ENCODE measurements at regions not wholly inside any gene's neighbourhood (a gene's known extent, or its start where the extent isn't known, plus 50 kb on each side); places are given as distances from the start of the nearest gene placed in this dataset.
"Not testable (repeated sequence)": the region's sequence is repeated elsewhere in the genome, so short reads cannot be mapped to it uniquely, and the experiment has no call there.

- 37 to 100% (median 62%) methylated on average over 1 to 4 of the region's 5 CpGs; no CpG with 5 or more reads in 5 of the 10 experiments for WGBS, 10 experiments
- H3K4me1 ChIP-seq (replicated peaks in 1 of 2): peaks cover 0 to 10% of the 10 kb centered on the region in 2 donors
- in situ Hi-C loops (cut with MboI; ENCODE audit: low pct_unique_long_range_greater_than_20kb in 2 of 9, low sequenced_read_pairs in 9 of 9, unreplicated experiment in 9 of 9): no loop called here
- H3K27ac ChIP-seq: no peak overlapping the region
- peak in 2 of 8 experiments; percentile 21 to 35 for ATAC-seq (replicated peaks in 6 of 8)
- H3K4me3 ChIP-seq: no peak overlapping the region
Measured at GRCh38 chr6:168994956-168995355, 258.7 kb downstream of the THBS2 start.

DNA sequence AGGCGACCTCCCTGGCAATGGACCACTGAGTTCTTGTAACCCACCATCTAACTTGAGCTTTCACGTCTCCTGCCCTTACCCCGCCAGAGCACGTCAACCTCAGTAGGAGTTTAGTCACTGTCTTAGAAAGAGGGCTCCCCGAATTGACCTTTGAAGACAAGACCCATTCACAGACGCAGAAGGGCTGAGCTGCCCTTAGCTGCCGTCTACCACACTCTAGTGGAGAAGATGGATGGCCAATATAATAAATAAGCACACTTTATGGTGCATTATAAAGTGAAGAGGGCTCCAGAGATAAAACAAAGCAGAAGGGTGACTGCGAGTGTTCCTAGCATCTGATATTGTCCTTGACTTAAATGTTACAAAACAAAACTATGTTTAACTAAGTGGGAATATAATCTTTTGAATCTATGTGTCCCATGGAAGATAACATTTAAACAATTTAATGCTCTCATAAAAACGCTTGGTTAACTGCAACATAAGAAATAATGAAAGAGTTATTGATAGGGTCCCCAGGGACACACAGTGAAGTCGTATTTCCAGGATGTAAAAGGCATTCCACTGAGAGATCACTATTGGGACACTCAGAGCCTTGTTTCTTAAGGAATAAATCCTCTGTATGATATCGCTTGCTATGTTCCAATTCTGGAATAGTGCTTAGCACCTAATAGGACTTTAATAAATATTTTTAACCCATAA, 261.1 kb downstream of the THBS2 start:
- in situ Hi-C loops (cut with MboI; ENCODE audit: low pct_unique_long_range_greater_than_20kb in 2 of 9, low sequenced_read_pairs in 9 of 9, unreplicated experiment in 9 of 9): no loop called here
- Histone ChIP-seq H3K4me3 (no peak overlapping the region), H3K4me1 (replicated peaks in 1 of 2) (peaks cover 0 to 12% of the 10 kb centered on the region in 2 donors), H3K27ac (no peak overlapping the region)
- WGBS, 10 experiments: 40 to 92% (median 50%) methylated on average over 1 to 6 of the region's 11 CpGs
- peak in 5 of 8 experiments; percentile 49 to 87 (median 83) for ATAC-seq (replicated peaks in 6 of 8)

DNA sequence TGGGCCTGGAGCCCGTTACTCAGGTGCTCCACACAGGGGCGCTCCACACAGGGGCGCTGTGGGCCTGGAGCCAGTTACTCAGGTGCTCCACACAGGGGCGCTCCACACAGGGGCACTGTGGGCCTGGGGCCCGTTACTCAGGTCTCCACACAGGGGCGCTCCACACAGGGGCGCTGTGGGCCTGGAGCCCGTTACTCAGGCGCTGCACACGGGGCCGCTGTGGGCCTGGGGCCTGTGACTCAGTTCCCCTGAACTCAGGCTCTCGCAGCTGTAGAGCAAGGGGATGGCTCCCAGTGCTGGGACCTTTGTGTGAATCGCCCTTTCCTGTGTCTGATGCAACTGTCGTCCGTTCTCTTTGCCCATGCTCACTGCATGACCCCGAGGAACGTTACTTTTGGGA, 262.0 kb downstream of the THBS2 start:
- H3K4me1 ChIP-seq (replicated peaks in 1 of 2): peaks cover 0 to 12% of the 10 kb centered on the region in 2 donors
- in situ Hi-C loops (cut with MboI; ENCODE audit: low pct_unique_long_range_greater_than_20kb in 2 of 9, low sequenced_read_pairs in 9 of 9, unreplicated experiment in 9 of 9); H3K4me3 ChIP-seq; ATAC-seq (replicated peaks in 6 of 8); H3K27ac ChIP-seq: not testable (repeated sequence)
- no CpG with 5 or more reads among the region's 17 CpGs for WGBS, 10 experiments

- Histone ChIP-seq H3K27ac (no peak overlapping the region), H3K4me1 (replicated peaks in 1 of 2) (peaks cover 0 to 12% of the 10 kb centered on the region in 2 donors), H3K4me3 (no peak overlapping the region)
- in situ Hi-C loops (cut with MboI; ENCODE audit: low pct_unique_long_range_greater_than_20kb in 2 of 9, low sequenced_read_pairs in 9 of 9, unreplicated experiment in 9 of 9): no loop called here
- 60 to 95% (median 84%) methylated on average over 1 to 9 of the region's 22 CpGs for WGBS, 10 experiments
- ATAC-seq (replicated peaks in 6 of 8): no peak
Measured at GRCh38 chr6:168990019-168990751, 263.5 kb downstream of the THBS2 start.

DNA sequence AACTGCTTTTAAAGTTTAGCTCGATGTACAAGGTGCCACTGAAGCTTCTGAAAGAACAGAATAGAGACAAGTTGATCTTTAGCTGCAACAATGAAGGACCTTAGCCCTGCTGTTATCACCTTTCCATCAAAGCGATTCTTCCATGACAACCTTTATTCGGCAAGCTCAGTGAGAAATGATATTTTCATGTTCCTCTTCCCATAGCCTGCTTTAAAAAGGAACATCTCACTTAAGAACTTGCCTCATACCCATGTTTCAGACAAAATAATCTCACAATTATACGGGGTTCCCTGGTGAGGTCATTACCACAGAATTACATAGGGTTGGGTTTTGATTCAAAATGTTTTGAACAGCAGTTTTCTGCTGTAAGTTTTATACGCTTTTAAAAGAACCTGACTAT, 264.2 kb downstream of the THBS2 start:
- 29 to 92% (median 74%) methylated on average over 1 to 5 of the region's 5 CpGs; no CpG with 5 or more reads in 1 of the 10 experiments for WGBS, 10 experiments
- in situ Hi-C loops (cut with MboI; ENCODE audit: low pct_unique_long_range_greater_than_20kb in 2 of 9, low sequenced_read_pairs in 9 of 9, unreplicated experiment in 9 of 9): no loop called here
- peaks cover 0 to 12% of the 10 kb centered on the region in 2 donors for H3K4me1 ChIP-seq (replicated peaks in 1 of 2)

DNA sequence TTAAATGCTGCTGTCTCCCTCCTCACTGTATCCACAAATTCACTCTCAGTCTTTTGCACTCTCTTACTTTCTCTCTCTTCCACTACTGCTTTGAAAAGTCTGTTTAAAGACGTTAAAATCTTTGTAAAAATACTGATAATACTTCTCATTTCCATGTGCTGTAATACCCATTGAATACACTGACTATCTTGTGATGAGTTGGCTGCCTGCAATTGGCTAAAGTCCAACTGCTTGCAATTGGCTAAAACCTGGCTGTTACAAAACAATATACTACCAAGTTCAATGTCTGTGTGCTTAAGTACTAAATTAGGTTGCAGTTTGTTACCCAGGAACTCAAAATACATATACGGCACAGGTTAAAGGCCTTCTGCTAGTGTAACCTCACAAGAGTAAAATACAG, 264.8 kb downstream of the THBS2 start:
- Histone ChIP-seq H3K4me1 (replicated peaks in 1 of 2) (peaks cover 0 to 12% of the 10 kb centered on the region in 2 donors), H3K27ac (no peak overlapping the region), H3K4me3 (no peak overlapping the region)
- WGBS, 10 experiments: 0 to 100% (median 64%) methylated on average over 1 to 2 of the region's 2 CpGs; no CpG with 5 or more reads in 1 of the 10 experiments
- in situ Hi-C loops (cut with MboI; ENCODE audit: low pct_unique_long_range_greater_than_20kb in 2 of 9, low sequenced_read_pairs in 9 of 9, unreplicated experiment in 9 of 9): no loop called here
- peak in 1 of 8 experiments; percentile 12 for ATAC-seq (replicated peaks in 6 of 8)

More for the DNA sequence above, 264.2 kb downstream of the THBS2 start:
- ATAC-seq (replicated peaks in 6 of 8): no peak
- H3K27ac ChIP-seq: no peak overlapping the region
- no peak overlapping the region for H3K4me3 ChIP-seq

DNA sequence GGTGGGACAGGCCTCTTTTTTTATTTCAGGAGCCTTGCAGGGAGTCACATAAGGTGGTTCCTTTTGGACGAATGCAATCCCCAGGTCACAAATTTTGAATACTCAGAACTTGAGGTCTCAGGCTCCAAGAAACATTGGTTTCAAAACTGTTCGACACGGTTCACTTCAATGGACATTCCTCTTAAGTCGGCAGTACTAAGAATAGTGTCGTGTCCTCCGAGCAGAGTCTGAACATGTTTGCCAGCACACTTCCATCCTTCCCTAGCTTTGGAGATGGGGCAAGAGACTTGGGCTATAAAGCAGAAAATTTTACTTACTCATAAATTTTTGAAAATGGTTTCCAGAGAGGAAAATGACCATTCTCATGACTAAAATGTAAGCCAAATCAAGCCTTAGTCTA, 265.4 kb downstream of the THBS2 start:
- WGBS, 10 experiments: 0 to 100% (median 78%) methylated on average over 2 to 6 of the region's 6 CpGs; no CpG with 5 or more reads in 2 of the 10 experiments
- no peak for ATAC-seq (replicated peaks in 6 of 8)
- H3K4me1 ChIP-seq (replicated peaks in 1 of 2): peaks cover 0 to 12% of the 10 kb centered on the region in 2 donors

DNA sequence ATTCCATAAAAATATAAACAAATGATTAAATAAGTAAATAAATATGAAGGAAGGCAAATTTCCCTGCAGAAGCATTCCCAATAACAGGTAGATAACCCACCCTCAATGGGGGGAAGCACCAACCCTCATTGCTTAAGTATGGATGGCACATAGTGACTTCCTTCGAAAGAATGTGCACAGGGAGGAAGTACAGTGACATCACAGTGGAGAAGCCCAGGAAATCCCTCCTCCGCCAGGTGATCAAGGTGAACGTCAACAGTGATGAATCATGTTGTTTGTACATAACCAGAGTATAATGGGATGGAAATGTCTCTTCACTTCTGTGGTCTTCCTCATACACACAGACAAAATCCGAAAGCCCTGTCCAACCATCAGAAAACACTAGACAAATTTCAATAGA, 267.9 kb downstream of the THBS2 start:
- Histone ChIP-seq H3K4me3 (no peak overlapping the region), H3K4me1 (replicated peaks in 1 of 2) (peaks cover 0 to 3% of the 10 kb centered on the region in 2 donors), H3K27ac (no peak overlapping the region)
- 68 to 100% (median 90%) methylated on average over 1 to 4 of the region's 4 CpGs; no CpG with 5 or more reads in 2 of the 10 experiments for WGBS, 10 experiments
- in situ Hi-C loops (cut with MboI; ENCODE audit: low pct_unique_long_range_greater_than_20kb in 2 of 9, low sequenced_read_pairs in 9 of 9, unreplicated experiment in 9 of 9): no loop called here
- ATAC-seq (replicated peaks in 6 of 8): no peak

More for the DNA sequence above, 265.4 kb downstream of the THBS2 start:
- in situ Hi-C loops (cut with MboI; ENCODE audit: low pct_unique_long_range_greater_than_20kb in 2 of 9, low sequenced_read_pairs in 9 of 9, unreplicated experiment in 9 of 9): no loop called here
- H3K4me3 ChIP-seq: no peak overlapping the region
- no peak overlapping the region for H3K27ac ChIP-seq

GRCh38 chr6:168983925-168984324, 269.7 kb downstream of the THBS2 start:
- ATAC-seq (replicated peaks in 6 of 8): no peak

DNA sequence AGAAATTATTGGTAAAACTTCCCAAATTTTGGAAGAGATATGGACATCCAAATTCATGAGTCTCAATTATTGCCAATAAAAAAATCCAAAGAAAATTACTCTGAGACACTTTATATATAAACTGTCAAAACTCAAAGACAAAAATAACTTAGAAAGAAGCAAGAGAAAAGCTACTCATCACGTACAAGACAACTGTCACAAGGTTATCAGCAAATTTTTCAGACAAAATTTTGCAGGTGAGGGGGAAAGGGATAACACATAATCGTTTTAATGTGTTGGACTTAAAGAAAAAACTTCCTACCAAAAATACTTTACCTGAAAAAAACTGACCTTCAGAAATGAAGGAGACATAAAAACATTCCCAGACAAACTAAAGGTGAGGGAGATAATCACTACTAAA, 272.5 kb downstream of the THBS2 start:
- H3K4me1 ChIP-seq (replicated peaks in 1 of 2): no peaks in the 10 kb centered on the region
- no peak for ATAC-seq (replicated peaks in 6 of 8)
- WGBS, 10 experiments: 0 to 79% (median 60%) methylated on average over 2 of the region's 2 CpGs
- H3K27ac ChIP-seq: no peak overlapping the region
- in situ Hi-C loops (cut with MboI; ENCODE audit: low pct_unique_long_range_greater_than_20kb in 2 of 9, low sequenced_read_pairs in 9 of 9, unreplicated experiment in 9 of 9): no loop called here
- no peak overlapping the region for H3K4me3 ChIP-seq

More at GRCh38 chr6:168983925-168984324, 269.7 kb downstream of the THBS2 start:
- 29 to 85% (median 75%) methylated on average over 2 to 4 of the region's 4 CpGs; no CpG with 5 or more reads in 2 of the 10 experiments for WGBS, 10 experiments
- Histone ChIP-seq H3K4me3 (no peak overlapping the region), H3K4me1 (replicated peaks in 1 of 2) (no peaks in the 10 kb centered on the region), H3K27ac (no peak overlapping the region)
- in situ Hi-C loops (cut with MboI; ENCODE audit: low pct_unique_long_range_greater_than_20kb in 2 of 9, low sequenced_read_pairs in 9 of 9, unreplicated experiment in 9 of 9): no loop called here

DNA sequence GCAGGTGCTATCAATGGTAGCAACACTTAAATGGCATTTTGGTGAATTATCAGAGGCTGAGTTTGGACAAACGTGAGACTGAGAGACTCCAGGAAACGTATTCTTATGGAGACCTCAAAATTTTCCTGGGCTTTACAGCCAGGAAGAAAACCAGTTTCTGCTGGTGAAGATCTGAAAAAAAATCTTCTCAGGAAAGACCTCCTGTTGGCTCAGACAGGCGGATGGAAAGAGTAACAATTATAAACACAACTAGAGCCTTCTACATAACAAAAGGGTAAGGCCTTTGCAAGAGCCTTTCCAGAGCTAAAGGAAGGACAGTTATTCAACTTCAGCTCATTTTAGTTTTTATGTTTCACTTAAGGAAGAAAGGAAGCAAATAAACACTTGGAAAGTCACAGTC, 274.4 kb downstream of the THBS2 start:
- in situ Hi-C loops (cut with MboI; ENCODE audit: low pct_unique_long_range_greater_than_20kb in 2 of 9, low sequenced_read_pairs in 9 of 9, unreplicated experiment in 9 of 9): no loop called here
- H3K4me3 ChIP-seq: no peak overlapping the region
- 0 to 80% (median 26%) methylated on average over 1 to 3 of the region's 3 CpGs for WGBS, 10 experiments
- ATAC-seq (replicated peaks in 6 of 8): peak in 1 of 8 experiments; percentile 42
- no peaks in the 10 kb centered on the region for H3K4me1 ChIP-seq (replicated peaks in 1 of 2)
- H3K27ac ChIP-seq: no peak overlapping the region

DNA sequence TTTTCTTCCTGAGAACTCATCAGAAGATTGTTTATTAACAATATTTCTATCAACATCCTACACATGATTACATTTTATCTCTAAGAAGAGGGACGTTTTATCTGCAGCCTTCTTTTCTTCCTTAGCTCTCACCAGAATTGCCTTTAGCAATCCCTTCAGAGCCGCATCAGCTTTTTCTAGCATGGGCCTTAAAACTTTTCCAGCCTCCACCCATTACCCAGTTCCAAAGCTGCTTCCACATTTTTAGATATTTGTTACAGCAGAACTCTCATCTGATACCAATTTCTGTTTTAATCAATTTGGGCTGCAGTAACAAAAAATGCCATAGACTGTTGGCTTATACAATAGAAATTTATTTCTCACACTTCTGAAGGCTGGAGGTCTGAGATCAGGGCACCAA, 281.5 kb downstream of the THBS2 start:
- no peak for ATAC-seq (replicated peaks in 6 of 8)
- no peak overlapping the region for H3K4me3 ChIP-seq
- H3K27ac ChIP-seq: no peak overlapping the region
- in situ Hi-C loops (cut with MboI; ENCODE audit: low pct_unique_long_range_greater_than_20kb in 2 of 9, low sequenced_read_pairs in 9 of 9, unreplicated experiment in 9 of 9): loop anchor here in 2 of 9 experiments (25.0 kb wide), 3 partner anchors 365 to 540 kb away; no protein-coding TSS in a partner anchor
- H3K4me1 ChIP-seq (replicated peaks in 1 of 2): peaks cover 10 to 15% of the 10 kb centered on the region in 2 donors
- 0 to 84% (median 36%) methylated on average over 1 to 2 of the region's 2 CpGs; no CpG with 5 or more reads in 1 of the 10 experiments for WGBS, 10 experiments

DNA sequence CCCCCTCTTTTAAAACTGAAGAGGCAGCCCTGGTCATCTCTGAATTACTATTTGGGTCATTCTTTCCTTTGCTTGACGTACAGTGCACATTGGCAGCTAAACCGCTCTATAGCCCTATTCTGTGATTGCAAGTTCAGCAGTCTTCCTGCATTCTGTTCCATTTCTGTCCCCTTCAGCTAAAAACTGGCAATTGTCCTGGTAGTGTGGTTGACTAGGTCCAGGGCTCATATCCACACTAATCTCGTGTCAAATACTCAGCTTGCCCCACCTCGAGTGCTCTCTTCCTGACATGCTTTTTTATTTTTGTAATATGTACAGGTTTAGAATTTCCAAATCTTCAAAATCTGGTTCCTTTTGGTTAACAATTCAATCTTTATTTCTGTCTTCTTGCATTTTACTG, 282.1 kb downstream of the THBS2 start:
- ATAC-seq (replicated peaks in 6 of 8): no peak
- Histone ChIP-seq H3K4me3 (no peak overlapping the region), H3K4me1 (replicated peaks in 1 of 2) (peaks cover 10 to 15% of the 10 kb centered on the region in 2 donors), H3K27ac (no peak overlapping the region)
- in situ Hi-C loops (cut with MboI; ENCODE audit: low pct_unique_long_range_greater_than_20kb in 2 of 9, low sequenced_read_pairs in 9 of 9, unreplicated experiment in 9 of 9): loop anchor here in 2 of 9 experiments (25.0 kb wide), 3 partner anchors 366 to 541 kb away; no protein-coding TSS in a partner anchor
- WGBS, 10 experiments: 33 to 93% (median 77%) methylated on average over 1 to 4 of the region's 4 CpGs; no CpG with 5 or more reads in 2 of the 10 experiments

All from motor neuron (in vitro differentiated cells).